Choroid plexus epithelial cell (primary cell): ENCODE measurements at regions not wholly inside any gene's neighbourhood (a gene's known extent, or its start where the extent isn't known, plus 50 kb on each side); places are given as distances from the start of the nearest gene placed in this dataset.

Experiments used
- DNase-seq: peaks from one replicate; pipeline ENCODE4 v3.0.0-alpha.2; 2010; ENCODE audit warnings: low read depth
- H3K4me3 ChIP-seq: 2 replicates; pipeline ENCODE4 v1.5.1; 2011; ENCODE audit warnings: low read depth, mild to moderate bottlenecking, control low read depth, low read length, moderate library complexity
- CTCF ChIP-seq: conservative IDR thresholded peaks from 2 replicates; pipeline ENCODE4 v1.5.1; 2011; ENCODE audit warnings: low read depth, mild to moderate bottlenecking, control low read depth, inconsistent platforms, low read length, moderate library complexity

DNA sequence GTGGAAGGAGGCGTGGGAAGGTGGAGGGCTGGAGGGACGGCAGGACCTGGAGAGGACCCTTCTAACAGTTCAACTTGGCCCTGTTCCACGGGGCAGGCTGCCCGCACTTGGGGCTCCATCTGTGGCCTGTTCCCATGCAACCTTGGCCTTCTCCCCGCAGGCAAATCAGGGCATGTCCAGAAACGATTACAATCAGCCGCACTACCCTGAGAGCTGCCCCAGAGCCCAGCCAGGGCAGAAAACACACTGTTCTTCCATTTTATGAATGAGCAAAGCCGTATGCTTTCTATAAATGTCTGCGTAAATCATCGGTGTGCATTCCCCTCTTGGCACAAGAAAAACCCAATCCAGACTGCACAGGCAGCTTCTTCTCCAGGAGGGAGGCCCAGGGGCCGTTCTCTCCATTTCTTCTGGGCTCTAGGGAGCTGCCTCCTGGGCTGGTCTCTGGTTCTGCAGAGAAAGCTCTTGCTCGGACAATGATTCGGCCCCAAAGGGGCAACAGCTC, 228.7 kb downstream of the SOX9 start:
- no peak overlapping the region for H3K4me3 ChIP-seq
- DNase-seq, result no peak
- no peak for TF ChIP-seq CTCF

GRCh38 chr17:72350073-72350472, 229.3 kb downstream of the SOX9 start:
- TF ChIP-seq CTCF, result no peak
- DNase-seq, result no peak
- H3K4me3 ChIP-seq, result no peak overlapping the region

DNA sequence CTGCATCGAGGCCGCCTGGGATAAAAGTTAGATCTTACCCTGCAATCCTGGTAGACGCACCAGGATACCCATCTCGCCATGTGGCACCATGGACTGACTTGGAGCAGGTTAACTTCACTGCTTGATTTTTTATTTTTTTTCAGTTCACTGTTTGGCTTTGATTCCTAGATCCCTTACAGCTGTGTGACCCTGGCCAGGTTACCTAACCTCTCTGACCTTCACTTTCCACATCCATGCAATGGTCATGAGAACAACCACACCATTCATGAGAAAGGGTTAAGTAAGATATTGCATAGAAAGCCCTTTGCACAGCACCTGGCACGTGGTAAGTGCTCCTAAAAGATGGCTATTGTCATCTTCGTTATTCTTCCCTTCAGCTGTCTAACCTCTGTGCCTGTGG, 230.5 kb downstream of the SOX9 start:
- no peak for TF ChIP-seq CTCF
- no peak overlapping the region for H3K4me3 ChIP-seq
- no peak for DNase-seq

GRCh38 chr17:72351884-72352346, 231.1 kb downstream of the SOX9 start:
- no peak for TF ChIP-seq CTCF
- no peak for DNase-seq
- H3K4me3 ChIP-seq, result no peak overlapping the region

- no peak for DNase-seq
- H3K4me3 ChIP-seq, result no peak overlapping the region
- TF ChIP-seq CTCF, result no peak
Observed at GRCh38 chr17:72353502-72353901, 232.7 kb downstream of the SOX9 start.

DNA sequence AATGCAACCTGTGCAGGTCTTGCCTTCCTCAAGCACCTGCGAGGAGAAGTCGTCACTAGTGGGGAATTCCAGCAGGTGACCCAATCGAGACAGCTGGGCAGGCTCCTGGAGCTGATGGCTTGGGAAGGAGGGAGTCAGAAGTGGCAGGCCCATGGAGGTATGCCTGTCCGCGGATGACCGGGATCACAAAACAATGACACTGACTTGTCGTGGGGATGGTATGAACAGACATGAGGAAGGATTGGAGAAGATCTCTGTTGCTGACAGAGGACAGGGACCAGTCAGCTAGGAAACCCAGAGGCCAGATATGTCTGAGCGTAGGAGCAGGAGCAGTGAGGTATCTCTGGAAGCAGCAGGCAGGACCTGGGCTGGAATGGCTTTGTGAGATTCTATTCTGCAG, 233.3 kb downstream of the SOX9 start:
- no peak overlapping the region for H3K4me3 ChIP-seq
- DNase-seq, result no peak
- TF ChIP-seq CTCF, result no peak

DNA sequence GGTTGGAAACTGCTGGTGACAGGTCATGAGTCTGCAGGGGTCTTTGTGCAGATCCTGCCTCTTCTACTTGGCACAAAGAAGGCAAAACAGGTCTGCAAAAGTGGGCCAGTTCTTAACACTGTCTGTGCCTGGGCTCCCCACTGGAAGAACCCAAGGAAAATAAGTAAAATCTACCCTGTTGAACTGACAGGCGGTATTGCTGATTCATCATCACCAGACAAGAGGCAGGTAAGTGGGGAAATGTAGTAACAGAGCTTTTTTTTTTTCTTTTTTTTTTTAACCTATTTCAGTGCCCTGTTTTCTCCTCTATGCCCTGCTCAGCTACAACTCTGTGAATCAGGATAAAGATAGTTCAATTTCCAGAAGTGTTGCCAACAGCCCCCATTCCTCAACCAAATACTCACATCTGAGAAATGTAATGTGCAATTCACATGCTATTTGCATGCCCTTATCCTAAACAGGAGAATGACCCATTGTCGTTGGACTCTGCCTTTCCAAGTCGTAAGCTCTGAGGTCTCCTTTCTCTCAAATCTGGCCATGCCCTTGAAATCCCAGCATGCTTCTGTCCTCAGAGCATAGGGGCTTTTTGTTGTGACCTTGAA, 237.0 kb downstream of the SOX9 start:
- DNase-seq, result no peak
- TF ChIP-seq CTCF, result no peak
- no peak overlapping the region for H3K4me3 ChIP-seq
